Mesothelial cell of epicardium (in vitro differentiated cells): ENCODE measurements at regions not wholly inside any gene's neighbourhood (a gene's known extent, or its start where the extent isn't known, plus 50 kb on each side); places are given as distances from the start of the nearest gene placed in this dataset.

Experiments used
- DNase-seq, 2 experiments: peaks; one replicate each; pipeline ENCODE4 v3.0.0; 2021; ENCODE audit warnings: low spot score in 2 of 2; ENCODE audit not compliant: unreplicated experiment in 2 of 2
- H3K27ac Mint-ChIP-seq: 2 replicates; pipeline ENCODE4 v1.8.0; 2021; ENCODE audit warnings: mixed read lengths
- H3K27me3 Mint-ChIP-seq: 2 replicates; pipeline ENCODE4 v1.8.0; 2021; ENCODE audit warnings: low read depth, mixed read lengths
- H3K36me3 Mint-ChIP-seq: 2 replicates; pipeline ENCODE4 v1.8.0; 2021; ENCODE audit warnings: mixed read lengths
- H3K4me1 Mint-ChIP-seq: 2 replicates; pipeline ENCODE4 v1.8.0; 2021; ENCODE audit warnings: mixed read lengths
- H3K4me3 Mint-ChIP-seq: 2 replicates; pipeline ENCODE4 v1.8.0; 2021; ENCODE audit warnings: mild to moderate bottlenecking, moderate library complexity, mixed read lengths
- H3K9me3 Mint-ChIP-seq: 2 replicates; pipeline ENCODE4 v1.8.0; 2021; ENCODE audit warnings: mixed read lengths
- CTCF ChIP-seq: fragments of 200-600 bp; sonication (generic); IDR thresholded peaks from one replicate; pipeline ENCODE4 v1.5.0; 2021; ENCODE audit warnings: antibody characterized with exemption; ENCODE audit not compliant: unreplicated experiment

DNA sequence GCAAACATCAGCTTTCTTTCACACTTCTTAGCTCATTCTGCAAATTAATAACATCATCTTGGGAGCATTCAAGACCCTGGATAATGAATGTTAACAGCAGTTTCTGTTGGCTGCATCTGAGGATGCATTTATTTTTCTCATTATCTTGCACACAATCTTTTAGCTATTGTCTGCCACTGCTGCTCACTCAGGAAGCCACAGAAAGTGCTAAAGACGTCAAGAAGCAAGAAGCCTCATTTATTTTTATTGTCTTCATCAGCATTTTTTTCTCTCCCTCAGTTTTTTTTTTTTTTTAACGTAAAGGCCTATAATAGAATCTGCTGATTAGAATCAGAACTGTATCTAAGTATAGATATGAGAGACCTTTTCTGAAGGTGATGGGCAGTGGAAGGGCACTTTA lies 1339.4 kb downstream of the FAM181B start:
- peaks cover 2% of the 10 kb centered on the region for H3K4me1 Mint-ChIP-seq

DNA sequence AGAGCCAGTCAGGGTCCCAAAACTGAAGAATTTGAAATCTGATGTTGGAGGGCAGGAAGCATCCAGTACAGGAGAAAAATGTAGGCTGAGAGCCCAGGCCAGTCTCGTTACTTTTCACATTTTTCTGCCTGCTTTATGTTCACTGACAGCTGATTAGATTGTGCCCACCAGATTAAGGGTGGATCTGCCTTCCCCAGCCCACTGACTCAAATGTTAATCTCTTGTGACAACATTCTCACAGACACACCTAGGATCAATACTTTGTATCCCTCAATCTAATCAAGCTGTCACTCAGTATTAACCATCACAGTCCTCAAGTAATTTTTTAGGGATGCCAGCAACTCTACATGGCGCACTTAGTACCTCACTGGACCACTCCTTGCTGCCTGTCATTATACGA lies 1345.3 kb downstream of the FAM181B start:
- no peak for TF ChIP-seq CTCF
- no peaks in the 10 kb centered on the region for H3K36me3 Mint-ChIP-seq
- H3K27me3 Mint-ChIP-seq = peaks cover 6% of the 10 kb centered on the region
- peaks cover 10% of the 10 kb centered on the region for H3K9me3 Mint-ChIP-seq
- peaks cover 2% of the 10 kb centered on the region for H3K4me1 Mint-ChIP-seq
- no peak overlapping the region for H3K27ac Mint-ChIP-seq
- DNase-seq = no peak
- no peak overlapping the region for H3K4me3 Mint-ChIP-seq

More for the DNA sequence above, 1339.4 kb downstream of the FAM181B start:
- no peaks in the 10 kb centered on the region for H3K9me3 Mint-ChIP-seq
- H3K36me3 Mint-ChIP-seq = no peaks in the 10 kb centered on the region
- DNase-seq = no peak
- peaks cover 6% of the 10 kb centered on the region for H3K27me3 Mint-ChIP-seq
- no peak overlapping the region for H3K4me3 Mint-ChIP-seq
- H3K27ac Mint-ChIP-seq = no peak overlapping the region
- TF ChIP-seq CTCF = no peak

GRCh38 chr11:81380395-81380794 lies 1353.3 kb downstream of the FAM181B start:
- no peak for TF ChIP-seq CTCF
- H3K36me3 Mint-ChIP-seq = no peaks in the 10 kb centered on the region
- peaks cover 18% of the 10 kb centered on the region for H3K4me1 Mint-ChIP-seq
- H3K27ac Mint-ChIP-seq = no peak overlapping the region
- no peaks in the 10 kb centered on the region for H3K27me3 Mint-ChIP-seq
- DNase-seq = no peak
- H3K9me3 Mint-ChIP-seq = peaks cover 10% of the 10 kb centered on the region
- no peak overlapping the region for H3K4me3 Mint-ChIP-seq

DNA sequence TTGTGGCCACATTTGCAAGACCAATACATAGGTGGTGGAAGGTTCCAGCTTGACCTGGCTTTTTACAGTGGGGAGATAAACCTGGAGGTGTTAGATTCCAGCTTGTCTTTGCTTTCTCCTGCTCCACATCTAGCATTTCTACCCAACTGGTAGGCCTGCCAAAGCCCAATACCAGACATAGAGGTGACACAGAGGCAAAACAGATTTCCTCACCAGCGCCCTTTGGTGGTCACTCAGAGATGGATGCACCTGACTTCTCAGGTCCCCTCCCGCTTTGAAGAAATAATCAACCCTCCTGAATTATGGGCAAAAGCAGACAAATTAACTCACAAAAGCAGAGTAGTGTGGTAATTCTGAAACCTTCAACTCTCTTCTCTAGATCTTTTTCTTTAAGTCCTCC lies 1356.2 kb downstream of the FAM181B start:
- DNase-seq = no peak
- no peak overlapping the region for H3K27ac Mint-ChIP-seq
- H3K4me3 Mint-ChIP-seq = no peak overlapping the region
- peaks cover 16% of the 10 kb centered on the region for H3K4me1 Mint-ChIP-seq
- no peaks in the 10 kb centered on the region for H3K36me3 Mint-ChIP-seq
- no peak for TF ChIP-seq CTCF
- H3K9me3 Mint-ChIP-seq = peaks cover 18% of the 10 kb centered on the region
- H3K27me3 Mint-ChIP-seq = no peaks in the 10 kb centered on the region

- Mint-ChIP-seq H3K4me3 (no peak overlapping the region), H3K27ac (no peak overlapping the region), H3K36me3 (no peaks in the 10 kb centered on the region), H3K9me3 (peaks cover 18% of the 10 kb centered on the region), H3K27me3 (no peaks in the 10 kb centered on the region), H3K4me1 (no peaks in the 10 kb centered on the region)
- TF ChIP-seq CTCF = no peak
- DNase-seq = no peak
Measured at GRCh38 chr11:81373986-81374385, 1359.7 kb downstream of the FAM181B start.

DNA sequence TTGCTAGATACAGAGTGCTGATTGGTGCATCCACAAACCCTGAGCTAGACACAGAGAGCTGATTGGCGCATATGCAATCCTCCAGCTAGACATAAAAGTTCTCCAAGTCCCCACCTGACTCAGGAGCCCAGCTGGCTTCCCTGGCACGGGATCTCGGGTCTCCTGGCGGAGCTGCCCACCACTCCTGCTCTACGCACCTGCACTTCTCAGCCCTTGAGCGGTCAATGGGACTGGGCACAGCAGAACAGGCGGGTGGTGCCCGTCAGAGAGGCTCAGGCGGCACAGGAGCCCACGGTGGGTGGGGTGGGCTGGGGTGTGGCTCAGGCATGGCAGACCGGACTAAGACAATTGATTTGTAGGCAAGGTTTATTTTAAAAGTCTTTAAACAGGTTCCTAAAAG lies 1365.5 kb downstream of the FAM181B start:
- Mint-ChIP-seq H3K4me1 (no peaks in the 10 kb centered on the region), H3K36me3 (no peaks in the 10 kb centered on the region), H3K4me3 (no peak overlapping the region), H3K9me3 (peaks cover 5% of the 10 kb centered on the region), H3K27ac (no peak overlapping the region), H3K27me3 (no peaks in the 10 kb centered on the region)
- TF ChIP-seq CTCF = no peak
- DNase-seq = no peak
